GM19455 (cell line): ENCODE measurements at regions not wholly inside any gene's neighbourhood (a gene's known extent, or its start where the extent isn't known, plus 50 kb on each side); places are given as distances from the start of the nearest gene placed in this dataset.
"Not testable (repeated sequence)": the region's sequence is repeated elsewhere in the genome, so short reads cannot be mapped to it uniquely, and the experiment has no call there.

Source experiments
- ATAC-seq: cut with Tn5 transposase; IDR thresholded peaks from one replicate; pipeline ENCODE4 v1.9.1; 2021; ENCODE audit not compliant: unreplicated experiment

GRCh38 chr13:69649063-69649392, 458.6 kb upstream of the ATXN8OS start:
- ATAC-seq, result no peak

GRCh38 chr13:69648340-69649062, 459.1 kb upstream of the ATXN8OS start:
- no peak for ATAC-seq

GRCh38 chr13:69644447-69644846, 463.2 kb upstream of the ATXN8OS start:
- no peak for ATAC-seq

GRCh38 chr13:69641773-69642172, 465.9 kb upstream of the ATXN8OS start:
- no peak for ATAC-seq

GRCh38 chr13:69633044-69633443, 474.6 kb upstream of the ATXN8OS start:
- ATAC-seq, result no peak

GRCh38 chr13:69623973-69624372, 483.7 kb upstream of the ATXN8OS start:
- ATAC-seq, result no peak

GRCh38 chr13:69619651-69620050, 488.0 kb upstream of the ATXN8OS start:
- ATAC-seq, result no peak

GRCh38 chr13:69618838-69619237, 488.8 kb upstream of the ATXN8OS start:
- no peak for ATAC-seq

GRCh38 chr13:69618393-69618792, 489.2 kb upstream of the ATXN8OS start:
- no peak for ATAC-seq

GRCh38 chr13:69617587-69617986, 490.0 kb upstream of the ATXN8OS start:
- ATAC-seq, result no peak

GRCh38 chr13:69616396-69616795, 491.2 kb upstream of the ATXN8OS start:
- no peak for ATAC-seq

GRCh38 chr13:69615055-69615454, 492.6 kb upstream of the ATXN8OS start:
- not testable (repeated sequence) for ATAC-seq

GRCh38 chr13:69604698-69605097, 502.9 kb upstream of the ATXN8OS start:
- no peak for ATAC-seq

GRCh38 chr13:69603144-69603853, 504.3 kb upstream of the ATXN8OS start:
- no peak for ATAC-seq

GRCh38 chr13:69601661-69602060, 506.0 kb upstream of the ATXN8OS start:
- ATAC-seq, result no peak

- no peak for ATAC-seq
Observed at GRCh38 chr13:69600811-69601210, 506.8 kb upstream of the ATXN8OS start.

GRCh38 chr13:69597088-69597487, 510.5 kb upstream of the ATXN8OS start:
- no peak for ATAC-seq

- ATAC-seq, result no peak
Observed at GRCh38 chr13:69595181-69595580, 512.4 kb upstream of the ATXN8OS start.

- no peak for ATAC-seq
Observed at GRCh38 chr13:69591437-69591836, 516.2 kb upstream of the ATXN8OS start.

- ATAC-seq, result no peak
Observed at GRCh38 chr13:69589531-69590235, 517.9 kb upstream of the ATXN8OS start.

GRCh38 chr13:69585656-69586055, 522.0 kb upstream of the ATXN8OS start:
- ATAC-seq, result no peak

- ATAC-seq, result no peak
Observed at GRCh38 chr13:69580255-69580654, 527.4 kb upstream of the ATXN8OS start.
